Body of pancreas (tissue), 4 donors: ENCODE measurements at regions not wholly inside any gene's neighbourhood (a gene's known extent, or its start where the extent isn't known, plus 50 kb on each side); places are given as distances from the start of the nearest gene placed in this dataset.

Source experiments
- POLR2A ChIP-seq, 3 donors: fragments of 450-650 bp; IDR thresholded peaks; one replicate each; pipeline ENCODE4 v1.6.1; 2016; ENCODE audit warnings: antibody characterized with exemption in 3 of 3, mild to moderate bottlenecking in 2 of 3
- TF ChIP-seq, protein P1 (sequence below), 7 experiments: fragments of 450-650 bp in 4 of 7; fragments of 200-600 bp in 3 of 7; sonication (generic) in 3 of 7; IDR thresholded peaks; one replicate each; pipeline ENCODE4 v1.5.1; 2016 to 2019; ENCODE audit warnings: antibody characterized with exemption in 7 of 7

DNA sequence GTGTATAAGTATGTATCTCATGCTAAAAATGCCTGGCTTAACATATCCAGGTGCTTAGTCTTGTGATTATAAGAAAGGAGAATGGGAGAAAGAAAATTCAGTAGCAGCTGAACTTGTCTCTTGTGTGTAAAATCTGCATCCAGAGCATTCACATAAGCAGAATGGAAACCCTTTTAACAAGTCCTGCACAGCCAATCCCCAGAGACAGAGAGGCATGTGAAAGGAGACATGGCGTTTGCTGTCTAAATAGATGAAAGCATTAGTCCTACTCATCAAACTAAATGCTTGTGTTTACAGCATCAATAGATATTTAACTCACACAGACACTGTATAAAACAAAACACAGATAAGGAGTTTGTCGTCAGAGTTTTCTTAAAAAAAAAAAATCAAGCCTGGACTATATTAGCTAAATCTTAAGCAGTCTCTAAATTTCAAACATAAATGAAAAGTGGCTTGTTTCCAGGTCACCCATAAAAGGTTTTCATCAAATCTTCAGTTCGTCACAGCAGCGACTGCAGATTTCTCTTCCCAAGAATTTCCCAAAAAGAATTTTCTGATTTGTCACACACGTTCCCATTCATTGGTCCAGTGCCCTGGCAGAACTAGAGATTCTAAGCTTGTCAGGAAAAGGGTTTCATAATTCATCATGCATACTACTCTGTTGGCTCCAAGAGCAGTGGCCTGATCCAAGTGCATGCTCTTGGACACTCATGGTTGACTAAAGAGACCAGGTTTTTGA lies 249.2 kb downstream of the BTG1 start:
- TF ChIP-seq, protein P1, sequence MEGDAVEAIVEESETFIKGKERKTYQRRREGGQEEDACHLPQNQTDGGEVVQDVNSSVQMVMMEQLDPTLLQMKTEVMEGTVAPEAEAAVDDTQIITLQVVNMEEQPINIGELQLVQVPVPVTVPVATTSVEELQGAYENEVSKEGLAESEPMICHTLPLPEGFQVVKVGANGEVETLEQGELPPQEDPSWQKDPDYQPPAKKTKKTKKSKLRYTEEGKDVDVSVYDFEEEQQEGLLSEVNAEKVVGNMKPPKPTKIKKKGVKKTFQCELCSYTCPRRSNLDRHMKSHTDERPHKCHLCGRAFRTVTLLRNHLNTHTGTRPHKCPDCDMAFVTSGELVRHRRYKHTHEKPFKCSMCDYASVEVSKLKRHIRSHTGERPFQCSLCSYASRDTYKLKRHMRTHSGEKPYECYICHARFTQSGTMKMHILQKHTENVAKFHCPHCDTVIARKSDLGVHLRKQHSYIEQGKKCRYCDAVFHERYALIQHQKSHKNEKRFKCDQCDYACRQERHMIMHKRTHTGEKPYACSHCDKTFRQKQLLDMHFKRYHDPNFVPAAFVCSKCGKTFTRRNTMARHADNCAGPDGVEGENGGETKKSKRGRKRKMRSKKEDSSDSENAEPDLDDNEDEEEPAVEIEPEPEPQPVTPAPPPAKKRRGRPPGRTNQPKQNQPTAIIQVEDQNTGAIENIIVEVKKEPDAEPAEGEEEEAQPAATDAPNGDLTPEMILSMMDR (IDR thresholded peaks at IDR 0.05), result no peak
- TF ChIP-seq POLR2A (IDR thresholded peaks at IDR 0.05), result no peak
